ENCODE measurements at regions not wholly inside any gene's neighbourhood (a gene's known extent, or its start where the extent isn't known, plus 50 kb on each side); places are given as distances from the start of the nearest gene placed in this dataset.

- TF ChIP-seq POLR2A (IDR thresholded peaks at IDR 0.05) (no peak), CTCF (IDR thresholded peaks at IDR 0.05) (no peak)
Measured at GRCh38 chr2:7653617-7654016, 736.4 kb downstream of the RNF144A start.
